Skin of body (tissue), 1 donor: ENCODE measurements at regions not wholly inside any gene's neighbourhood (a gene's known extent, or its start where the extent isn't known, plus 50 kb on each side); places are given as distances from the start of the nearest gene placed in this dataset.

Experiments used
- DNase-seq: peaks from one replicate; lab custom pipeline; 2025; lab: John Stamatoyannopoulos, UW

- no peak for DNase-seq
Observed at GRCh38 chr12:92089559-92089958, 56.1 kb downstream of the BTG1 start.

GRCh38 chr12:92088805-92089204, 56.8 kb downstream of the BTG1 start:
- DNase-seq, result no peak

- DNase-seq, result no peak
Observed at GRCh38 chr12:92085736-92086040, 60.0 kb downstream of the BTG1 start.

- DNase-seq, result peak; percentile 86
Observed at GRCh38 chr12:92085040-92085735, 60.5 kb downstream of the BTG1 start.

- no peak for DNase-seq
Observed at GRCh38 chr12:92080911-92081285, 64.7 kb downstream of the BTG1 start.

GRCh38 chr12:92079054-92079385, 66.6 kb downstream of the BTG1 start:
- DNase-seq, result no peak

GRCh38 chr12:92078167-92079053, 67.2 kb downstream of the BTG1 start:
- DNase-seq, result peak; percentile 71

- DNase-seq, result no peak
Observed at GRCh38 chr12:92077530-92077929, 68.1 kb downstream of the BTG1 start.

GRCh38 chr12:92076101-92076500, 69.5 kb downstream of the BTG1 start:
- DNase-seq, result no peak

GRCh38 chr12:92075425-92075914, 70.2 kb downstream of the BTG1 start:
- DNase-seq, result no peak

- DNase-seq, result no peak
Observed at GRCh38 chr12:92074889-92075288, 70.8 kb downstream of the BTG1 start.

- no peak for DNase-seq
Observed at GRCh38 chr12:92073094-92073493, 72.6 kb downstream of the BTG1 start.

GRCh38 chr12:92072112-92072511, 73.5 kb downstream of the BTG1 start:
- DNase-seq, result no peak

GRCh38 chr12:92070864-92071445, 74.7 kb downstream of the BTG1 start:
- no peak for DNase-seq

GRCh38 chr12:92070054-92070863, 75.4 kb downstream of the BTG1 start:
- no peak for DNase-seq

GRCh38 chr12:92068459-92068858, 77.2 kb downstream of the BTG1 start:
- DNase-seq, result no peak

- no peak for DNase-seq
Observed at GRCh38 chr12:92065639-92066038, 80.0 kb downstream of the BTG1 start.

GRCh38 chr12:92065018-92065499, 80.6 kb downstream of the BTG1 start:
- no peak for DNase-seq

GRCh38 chr12:92064422-92064821, 81.2 kb downstream of the BTG1 start:
- DNase-seq, result no peak

GRCh38 chr12:92063641-92064040, 82.0 kb downstream of the BTG1 start:
- no peak for DNase-seq
